ENCODE measurements at regions not wholly inside any gene's neighbourhood (a gene's known extent, or its start where the extent isn't known, plus 50 kb on each side); places are given as distances from the start of the nearest gene placed in this dataset.

- H3K36me3 ChIP-seq (ENCODE audit: control insufficient read depth in 4 of 4, insufficient read depth in 4 of 4, low read length in 3 of 4), result no peaks in the 10 kb centered on the region
- no peak overlapping the region for H3K27ac ChIP-seq (ENCODE audit: insufficient read depth in 1 of 2, low read depth in 1 of 2, low read length in 2 of 2, poor library complexity in 1 of 2, severe bottlenecking in 2 of 2)
- no peaks in the 10 kb centered on the region for H3K4me1 ChIP-seq (ENCODE audit: control extremely low read depth in 1 of 4, control insufficient read depth in 4 of 4, insufficient read depth in 4 of 4, low read length in 3 of 4)
- DNase-seq, result no peak
- ChIA-PET POLR2A (no interaction called here), CTCF (no interaction called here)
- H3K9me3 ChIP-seq (ENCODE audit: control extremely low read depth in 1 of 5, control insufficient read depth in 4 of 5, insufficient read depth in 2 of 5, low read depth in 1 of 5, low read length in 4 of 5), result no peaks in the 10 kb centered on the region
- H3K27me3 ChIP-seq (replicated peaks in 2 of 5; ENCODE audit: control insufficient read depth in 4 of 5, insufficient read depth in 5 of 5, low read length in 4 of 5), result no peaks in the 10 kb centered on the region
- no peak overlapping the region for H3K4me3 ChIP-seq (ENCODE audit: control insufficient read depth in 1 of 7, extremely low read depth in 1 of 7, insufficient read depth in 4 of 7, low read depth in 2 of 7, low read length in 6 of 7)
Observed at GRCh38 chr6:103937389-103937788, 922.3 kb downstream of the HACE1 start.

- H3K36me3 ChIP-seq (ENCODE audit: control insufficient read depth in 4 of 4, insufficient read depth in 4 of 4, low read length in 3 of 4), result no peaks in the 10 kb centered on the region
- H3K9me3 ChIP-seq (ENCODE audit: control extremely low read depth in 1 of 5, control insufficient read depth in 4 of 5, insufficient read depth in 2 of 5, low read depth in 1 of 5, low read length in 4 of 5), result peaks cover 0 to 2% (median 0%) of the 10 kb centered on the region in 5 experiments
- no peaks in the 10 kb centered on the region for H3K4me1 ChIP-seq (ENCODE audit: control extremely low read depth in 1 of 4, control insufficient read depth in 4 of 4, insufficient read depth in 4 of 4, low read length in 3 of 4)
- H3K4me3 ChIP-seq (ENCODE audit: control insufficient read depth in 1 of 7, extremely low read depth in 1 of 7, insufficient read depth in 4 of 7, low read depth in 2 of 7, low read length in 6 of 7), result no peak overlapping the region
- ChIA-PET POLR2A (no interaction called here), CTCF (no interaction called here)
- no peak overlapping the region for H3K27ac ChIP-seq (ENCODE audit: insufficient read depth in 1 of 2, low read depth in 1 of 2, low read length in 2 of 2, poor library complexity in 1 of 2, severe bottlenecking in 2 of 2)
- DNase-seq, result no peak
- 100% methylated on average over 1 of the region's 2 CpGs for WGBS (ENCODE audit: insufficient coverage)
- no peaks in the 10 kb centered on the region for H3K27me3 ChIP-seq (replicated peaks in 2 of 5; ENCODE audit: control insufficient read depth in 4 of 5, insufficient read depth in 5 of 5, low read length in 4 of 5)
Observed at GRCh38 chr6:103925317-103925716, 934.4 kb downstream of the HACE1 start.

GRCh38 chr6:103910018-103910417, 949.7 kb downstream of the HACE1 start:
- peaks cover 0 to 3% (median 3%) of the 10 kb centered on the region in 5 experiments for H3K9me3 ChIP-seq (ENCODE audit: control extremely low read depth in 1 of 5, control insufficient read depth in 4 of 5, insufficient read depth in 2 of 5, low read depth in 1 of 5, low read length in 4 of 5)
- no peak for DNase-seq
- POLR2A ChIA-PET, result no interaction called here
- no peak overlapping the region for H3K27ac ChIP-seq (ENCODE audit: insufficient read depth in 1 of 2, low read depth in 1 of 2, low read length in 2 of 2, poor library complexity in 1 of 2, severe bottlenecking in 2 of 2)
- H3K4me3 ChIP-seq (ENCODE audit: control insufficient read depth in 1 of 7, extremely low read depth in 1 of 7, insufficient read depth in 4 of 7, low read depth in 2 of 7, low read length in 6 of 7), result no peak overlapping the region
- H3K36me3 ChIP-seq (ENCODE audit: control insufficient read depth in 4 of 4, insufficient read depth in 4 of 4, low read length in 3 of 4), result no peaks in the 10 kb centered on the region
- no peaks in the 10 kb centered on the region for H3K4me1 ChIP-seq (ENCODE audit: control extremely low read depth in 1 of 4, control insufficient read depth in 4 of 4, insufficient read depth in 4 of 4, low read length in 3 of 4)
- CTCF ChIA-PET, result no interaction called here
- H3K27me3 ChIP-seq (replicated peaks in 2 of 5; ENCODE audit: control insufficient read depth in 4 of 5, insufficient read depth in 5 of 5, low read length in 4 of 5), result no peaks in the 10 kb centered on the region

GRCh38 chr6:103908898-103909297, 950.8 kb downstream of the HACE1 start:
- CTCF ChIA-PET, result no interaction called here
- H3K27ac ChIP-seq (ENCODE audit: insufficient read depth in 1 of 2, low read depth in 1 of 2, low read length in 2 of 2, poor library complexity in 1 of 2, severe bottlenecking in 2 of 2), result no peak overlapping the region
- no peaks in the 10 kb centered on the region for H3K4me1 ChIP-seq (ENCODE audit: control extremely low read depth in 1 of 4, control insufficient read depth in 4 of 4, insufficient read depth in 4 of 4, low read length in 3 of 4)
- no peaks in the 10 kb centered on the region for H3K27me3 ChIP-seq (replicated peaks in 2 of 5; ENCODE audit: control insufficient read depth in 4 of 5, insufficient read depth in 5 of 5, low read length in 4 of 5)
- H3K9me3 ChIP-seq (ENCODE audit: control extremely low read depth in 1 of 5, control insufficient read depth in 4 of 5, insufficient read depth in 2 of 5, low read depth in 1 of 5, low read length in 4 of 5), result peaks cover 0 to 3% (median 3%) of the 10 kb centered on the region in 5 experiments
- DNase-seq, result no peak
- no peak overlapping the region for H3K4me3 ChIP-seq (ENCODE audit: control insufficient read depth in 1 of 7, extremely low read depth in 1 of 7, insufficient read depth in 4 of 7, low read depth in 2 of 7, low read length in 6 of 7)
- 92% methylated on average over 1 of the region's 3 CpGs for WGBS (ENCODE audit: insufficient coverage)
- H3K36me3 ChIP-seq (ENCODE audit: control insufficient read depth in 4 of 4, insufficient read depth in 4 of 4, low read length in 3 of 4), result no peaks in the 10 kb centered on the region
- POLR2A ChIA-PET, result no interaction called here

- POLR2A ChIA-PET, result no interaction called here
- no peak overlapping the region for H3K4me3 ChIP-seq (ENCODE audit: control insufficient read depth in 1 of 7, extremely low read depth in 1 of 7, insufficient read depth in 4 of 7, low read depth in 2 of 7, low read length in 6 of 7)
- CTCF ChIA-PET, result no interaction called here
- no peaks in the 10 kb centered on the region for H3K9me3 ChIP-seq (ENCODE audit: control extremely low read depth in 1 of 5, control insufficient read depth in 4 of 5, insufficient read depth in 2 of 5, low read depth in 1 of 5, low read length in 4 of 5)
- H3K4me1 ChIP-seq (ENCODE audit: control extremely low read depth in 1 of 4, control insufficient read depth in 4 of 4, insufficient read depth in 4 of 4, low read length in 3 of 4), result no peaks in the 10 kb centered on the region
- no peaks in the 10 kb centered on the region for H3K36me3 ChIP-seq (ENCODE audit: control insufficient read depth in 4 of 4, insufficient read depth in 4 of 4, low read length in 3 of 4)
- no peak for DNase-seq
- no peaks in the 10 kb centered on the region for H3K27me3 ChIP-seq (replicated peaks in 2 of 5; ENCODE audit: control insufficient read depth in 4 of 5, insufficient read depth in 5 of 5, low read length in 4 of 5)
- WGBS (ENCODE audit: insufficient coverage), result 88% methylated on average over 1 of the region's 2 CpGs
- no peak overlapping the region for H3K27ac ChIP-seq (ENCODE audit: insufficient read depth in 1 of 2, low read depth in 1 of 2, low read length in 2 of 2, poor library complexity in 1 of 2, severe bottlenecking in 2 of 2)
Observed at GRCh38 chr6:103895136-103895535, 964.6 kb downstream of the HACE1 start.

- no peaks in the 10 kb centered on the region for H3K36me3 ChIP-seq (ENCODE audit: control insufficient read depth in 4 of 4, insufficient read depth in 4 of 4, low read length in 3 of 4)
- WGBS (ENCODE audit: insufficient coverage), result 78% methylated on average over 2 of the region's 2 CpGs
- DNase-seq, result no peak
- H3K27me3 ChIP-seq (replicated peaks in 2 of 5; ENCODE audit: control insufficient read depth in 4 of 5, insufficient read depth in 5 of 5, low read length in 4 of 5), result no peaks in the 10 kb centered on the region
- no peaks in the 10 kb centered on the region for H3K9me3 ChIP-seq (ENCODE audit: control extremely low read depth in 1 of 5, control insufficient read depth in 4 of 5, insufficient read depth in 2 of 5, low read depth in 1 of 5, low read length in 4 of 5)
- POLR2A ChIA-PET, result no interaction called here
- H3K4me1 ChIP-seq (ENCODE audit: control extremely low read depth in 1 of 4, control insufficient read depth in 4 of 4, insufficient read depth in 4 of 4, low read length in 3 of 4), result no peaks in the 10 kb centered on the region
- H3K27ac ChIP-seq (ENCODE audit: insufficient read depth in 1 of 2, low read depth in 1 of 2, low read length in 2 of 2, poor library complexity in 1 of 2, severe bottlenecking in 2 of 2), result no peak overlapping the region
- CTCF ChIA-PET, result interaction anchor here (0.6 kb wide), 1 partner anchor 453 kb away, joined by 3 read pairs; no protein-coding TSS in a partner anchor
- H3K4me3 ChIP-seq (ENCODE audit: control insufficient read depth in 1 of 7, extremely low read depth in 1 of 7, insufficient read depth in 4 of 7, low read depth in 2 of 7, low read length in 6 of 7), result no peak overlapping the region
Observed at GRCh38 chr6:103893141-103893581, 966.6 kb downstream of the HACE1 start.

GRCh38 chr6:103886951-103887350, 972.8 kb downstream of the HACE1 start:
- WGBS (ENCODE audit: insufficient coverage), result no CpG with 5 or more reads among the region's 1 CpG
- H3K36me3 ChIP-seq (ENCODE audit: control insufficient read depth in 4 of 4, insufficient read depth in 4 of 4, low read length in 3 of 4), result no peaks in the 10 kb centered on the region
- no peaks in the 10 kb centered on the region for H3K27me3 ChIP-seq (replicated peaks in 2 of 5; ENCODE audit: control insufficient read depth in 4 of 5, insufficient read depth in 5 of 5, low read length in 4 of 5)
- ChIA-PET POLR2A (no interaction called here), CTCF (no interaction called here)
- no peak overlapping the region for H3K27ac ChIP-seq (ENCODE audit: insufficient read depth in 1 of 2, low read depth in 1 of 2, low read length in 2 of 2, poor library complexity in 1 of 2, severe bottlenecking in 2 of 2)
- no peaks in the 10 kb centered on the region for H3K4me1 ChIP-seq (ENCODE audit: control extremely low read depth in 1 of 4, control insufficient read depth in 4 of 4, insufficient read depth in 4 of 4, low read length in 3 of 4)
- no peaks in the 10 kb centered on the region for H3K9me3 ChIP-seq (ENCODE audit: control extremely low read depth in 1 of 5, control insufficient read depth in 4 of 5, insufficient read depth in 2 of 5, low read depth in 1 of 5, low read length in 4 of 5)
- H3K4me3 ChIP-seq (ENCODE audit: control insufficient read depth in 1 of 7, extremely low read depth in 1 of 7, insufficient read depth in 4 of 7, low read depth in 2 of 7, low read length in 6 of 7), result no peak overlapping the region
- no peak for DNase-seq

- CTCF ChIA-PET, result no interaction called here
- H3K27ac ChIP-seq (ENCODE audit: insufficient read depth in 1 of 2, low read depth in 1 of 2, low read length in 2 of 2, poor library complexity in 1 of 2, severe bottlenecking in 2 of 2), result no peak overlapping the region
Observed at GRCh38 chr6:103885446-103885845, 974.3 kb downstream of the HACE1 start.

More at GRCh38 chr6:103885446-103885845, 974.3 kb downstream of the HACE1 start:
- whole genome bisulfite sequencing (ENCODE audit: insufficient coverage), result no CpG with 5 or more reads among the region's 1 CpG
- H3K4me3 ChIP-seq (ENCODE audit: control insufficient read depth in 1 of 7, extremely low read depth in 1 of 7, insufficient read depth in 4 of 7, low read depth in 2 of 7, low read length in 6 of 7), result no peak overlapping the region
- H3K27me3 ChIP-seq (replicated peaks in 2 of 5; ENCODE audit: control insufficient read depth in 4 of 5, insufficient read depth in 5 of 5, low read length in 4 of 5), result no peaks in the 10 kb centered on the region
- H3K9me3 ChIP-seq (ENCODE audit: control extremely low read depth in 1 of 5, control insufficient read depth in 4 of 5, insufficient read depth in 2 of 5, low read depth in 1 of 5, low read length in 4 of 5), result no peaks in the 10 kb centered on the region
- H3K36me3 ChIP-seq (ENCODE audit: control insufficient read depth in 4 of 4, insufficient read depth in 4 of 4, low read length in 3 of 4), result no peaks in the 10 kb centered on the region
- no peaks in the 10 kb centered on the region for H3K4me1 ChIP-seq (ENCODE audit: control extremely low read depth in 1 of 4, control insufficient read depth in 4 of 4, insufficient read depth in 4 of 4, low read length in 3 of 4)
- POLR2A ChIA-PET, result no interaction called here
- no peak for DNase-seq
